ENCODE measurements at regions not wholly inside any gene's neighbourhood (a gene's known extent, or its start where the extent isn't known, plus 50 kb on each side); places are given as distances from the start of the nearest gene placed in this dataset.
A peak's percentile ranks its signal among the peaks of the same experiment; 100 is the strongest.

- no peak for DNase-seq
Observed at GRCh38 chr10:4119107-4119506, 334.1 kb upstream of the KLF6 start.

- DNase-seq, result no peak
Observed at GRCh38 chr10:4117604-4118003, 332.6 kb upstream of the KLF6 start.

GRCh38 chr10:4111643-4112042 lies 326.6 kb upstream of the KLF6 start:
- DNase-seq, result no peak

- DNase-seq, result no peak
Observed at GRCh38 chr10:4109469-4109868, 324.5 kb upstream of the KLF6 start.

- DNase-seq, result no peak
Observed at GRCh38 chr10:4108693-4109092, 323.7 kb upstream of the KLF6 start.

- DNase-seq, result no peak
Observed at GRCh38 chr10:4107285-4107851, 322.4 kb upstream of the KLF6 start.

GRCh38 chr10:4103603-4104002 lies 318.6 kb upstream of the KLF6 start:
- DNase-seq, result no peak

- no peak for DNase-seq
Observed at GRCh38 chr10:4102802-4103344, 317.9 kb upstream of the KLF6 start.

GRCh38 chr10:4101918-4102654 lies 317.1 kb upstream of the KLF6 start:
- DNase-seq, result no peak

GRCh38 chr10:4100380-4100779 lies 315.4 kb upstream of the KLF6 start:
- DNase-seq, result no peak

- DNase-seq, result no peak
Observed at GRCh38 chr10:4099202-4099601, 314.2 kb upstream of the KLF6 start.

GRCh38 chr10:4095166-4095917 lies 310.3 kb upstream of the KLF6 start:
- DNase-seq, result no peak

- DNase-seq, result no peak
Observed at GRCh38 chr10:4094751-4095150, 309.7 kb upstream of the KLF6 start.

- DNase-seq, result no peak
Observed at GRCh38 chr10:4093438-4093837, 308.4 kb upstream of the KLF6 start.

GRCh38 chr10:4088354-4089066 lies 303.5 kb upstream of the KLF6 start:
- no peak for DNase-seq

GRCh38 chr10:4086131-4086898 lies 301.3 kb upstream of the KLF6 start:
- peak; percentile 54 to 56 for DNase-seq

- DNase-seq, result peak; percentile 46
Observed at GRCh38 chr10:4083509-4084003, 298.5 kb upstream of the KLF6 start.

- DNase-seq, result no peak
Observed at GRCh38 chr10:4082861-4083260, 297.9 kb upstream of the KLF6 start.

GRCh38 chr10:4081685-4082111 lies 296.7 kb upstream of the KLF6 start:
- no peak for DNase-seq

GRCh38 chr10:4080225-4080805 lies 295.3 kb upstream of the KLF6 start:
- DNase-seq, result no peak

- DNase-seq, result no peak
Observed at GRCh38 chr10:4079803-4080202, 294.8 kb upstream of the KLF6 start.

All from right lung (tissue), 2 donors.